Neural progenitor cell (in vitro differentiated cells): ENCODE measurements at regions not wholly inside any gene's neighbourhood (a gene's known extent, or its start where the extent isn't known, plus 50 kb on each side); places are given as distances from the start of the nearest gene placed in this dataset.

Experiments
- EZH2 ChIP-seq: fragments of 200-600 bp; sonication (generic); IDR thresholded peaks from 2 replicates; pipeline ENCODE4 v1.6.1; 2017; ENCODE audit warnings: antibody characterized with exemption, mild to moderate bottlenecking, moderate library complexity
- EZH2phosphoT487 ChIP-seq: fragments of 200-600 bp; sonication (generic); IDR thresholded peaks from 2 replicates; pipeline ENCODE4 v1.6.1; 2017; ENCODE audit warnings: antibody characterized with exemption
- TF ChIP-seq, protein P1 (sequence below): fragments of 200-600 bp; sonication (generic); IDR thresholded peaks from 2 replicates; pipeline ENCODE4 v1.5.1; 2017; ENCODE audit warnings: antibody characterized with exemption, mild to moderate bottlenecking

DNA sequence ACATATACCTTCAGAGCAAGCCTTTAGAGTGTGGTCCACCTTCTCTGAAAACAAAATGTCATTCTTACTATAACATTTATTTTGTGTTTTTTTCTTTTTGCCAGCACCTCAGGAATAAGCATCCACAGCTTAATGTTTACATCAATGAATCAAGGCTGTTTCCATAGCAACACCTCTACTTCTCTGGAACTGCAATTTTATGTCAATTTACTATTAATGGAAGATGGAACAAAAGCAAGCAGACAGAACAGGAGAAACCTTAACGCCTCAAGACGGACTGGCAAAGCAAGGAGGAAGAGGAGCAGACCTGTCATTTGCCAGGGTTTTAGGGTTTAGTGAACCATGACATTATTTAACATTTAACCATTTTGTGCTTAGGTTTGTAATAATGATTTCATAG lies 63.1 kb downstream of the PRR15 start:
- TF ChIP-seq, protein P1, sequence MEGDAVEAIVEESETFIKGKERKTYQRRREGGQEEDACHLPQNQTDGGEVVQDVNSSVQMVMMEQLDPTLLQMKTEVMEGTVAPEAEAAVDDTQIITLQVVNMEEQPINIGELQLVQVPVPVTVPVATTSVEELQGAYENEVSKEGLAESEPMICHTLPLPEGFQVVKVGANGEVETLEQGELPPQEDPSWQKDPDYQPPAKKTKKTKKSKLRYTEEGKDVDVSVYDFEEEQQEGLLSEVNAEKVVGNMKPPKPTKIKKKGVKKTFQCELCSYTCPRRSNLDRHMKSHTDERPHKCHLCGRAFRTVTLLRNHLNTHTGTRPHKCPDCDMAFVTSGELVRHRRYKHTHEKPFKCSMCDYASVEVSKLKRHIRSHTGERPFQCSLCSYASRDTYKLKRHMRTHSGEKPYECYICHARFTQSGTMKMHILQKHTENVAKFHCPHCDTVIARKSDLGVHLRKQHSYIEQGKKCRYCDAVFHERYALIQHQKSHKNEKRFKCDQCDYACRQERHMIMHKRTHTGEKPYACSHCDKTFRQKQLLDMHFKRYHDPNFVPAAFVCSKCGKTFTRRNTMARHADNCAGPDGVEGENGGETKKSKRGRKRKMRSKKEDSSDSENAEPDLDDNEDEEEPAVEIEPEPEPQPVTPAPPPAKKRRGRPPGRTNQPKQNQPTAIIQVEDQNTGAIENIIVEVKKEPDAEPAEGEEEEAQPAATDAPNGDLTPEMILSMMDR: no peak
- TF ChIP-seq EZH2phosphoT487: no peak
- TF ChIP-seq EZH2: no peak
